ENCODE measurements at regions not wholly inside any gene's neighbourhood (a gene's known extent, or its start where the extent isn't known, plus 50 kb on each side); places are given as distances from the start of the nearest gene placed in this dataset.

DNA sequence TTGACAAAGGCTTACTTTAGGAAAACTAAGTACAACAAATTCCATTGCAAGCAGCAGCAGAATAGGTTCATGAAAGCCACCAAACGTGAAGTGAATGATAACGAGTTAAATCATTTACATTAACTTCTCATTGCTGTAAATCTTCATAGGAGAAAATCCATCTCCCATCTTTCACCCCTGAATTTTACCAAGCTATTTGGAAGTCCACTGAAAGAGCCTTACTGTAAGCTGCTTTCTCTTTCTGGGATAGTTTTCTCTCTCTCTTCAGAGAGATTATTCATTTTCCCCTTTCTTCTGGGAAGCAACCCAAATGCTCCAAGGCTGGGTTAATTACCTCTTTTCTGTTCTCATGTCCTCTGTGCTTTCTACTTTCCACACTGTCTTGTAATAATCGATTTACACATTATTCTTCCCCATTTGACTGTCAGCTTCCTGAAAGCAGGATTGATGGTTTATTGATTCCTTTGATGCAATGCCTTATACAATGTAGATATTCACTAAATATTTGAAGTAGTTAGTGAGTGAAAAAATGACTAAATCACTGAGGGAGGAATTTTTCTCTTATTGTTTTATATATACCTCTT, 914.3 kb upstream of the ARPP21 start:
- 97% methylated on average over 2 of the region's 3 CpGs for WGBS
- Histone ChIP-seq H3K36me3 (ENCODE audit: insufficient read depth, low read length) (no peaks in the 10 kb centered on the region), H3K27me3 (ENCODE audit: insufficient read depth, low read length) (no peaks in the 10 kb centered on the region), H3K4me3 (ENCODE audit: low read length) (no peak overlapping the region), H3K9ac (ENCODE audit: low read depth, low read length) (no peak overlapping the region), H3K27ac (ENCODE audit: low read depth, low read length) (no peak overlapping the region), H3K4me1 (ENCODE audit: insufficient read depth, low read length) (peaks cover 13% of the 10 kb centered on the region; the same call in 1 of the 2 replicates), H3K9me3 (ENCODE audit: insufficient read depth, low read depth, low read length) (no peaks in the 10 kb centered on the region)

- no peaks in the 10 kb centered on the region for H3K27me3 ChIP-seq (ENCODE audit: insufficient read depth, low read length)
- H3K9ac ChIP-seq (ENCODE audit: low read depth, low read length), result no peak overlapping the region
- no peak overlapping the region for H3K4me3 ChIP-seq (ENCODE audit: low read length)
- no peaks in the 10 kb centered on the region for H3K36me3 ChIP-seq (ENCODE audit: insufficient read depth, low read length)
- H3K9me3 ChIP-seq (ENCODE audit: insufficient read depth, low read depth, low read length), result peaks cover 8% of the 10 kb centered on the region
- no peak overlapping the region for H3K27ac ChIP-seq (ENCODE audit: low read depth, low read length)
- H3K4me1 ChIP-seq (ENCODE audit: insufficient read depth, low read length), result peaks cover 13% of the 10 kb centered on the region; the same call in 1 of the 2 replicates
- WGBS, result 86% methylated on average over 2 of the region's 2 CpGs
Observed at GRCh38 chr3:34725774-34726173, 913.6 kb upstream of the ARPP21 start.

DNA sequence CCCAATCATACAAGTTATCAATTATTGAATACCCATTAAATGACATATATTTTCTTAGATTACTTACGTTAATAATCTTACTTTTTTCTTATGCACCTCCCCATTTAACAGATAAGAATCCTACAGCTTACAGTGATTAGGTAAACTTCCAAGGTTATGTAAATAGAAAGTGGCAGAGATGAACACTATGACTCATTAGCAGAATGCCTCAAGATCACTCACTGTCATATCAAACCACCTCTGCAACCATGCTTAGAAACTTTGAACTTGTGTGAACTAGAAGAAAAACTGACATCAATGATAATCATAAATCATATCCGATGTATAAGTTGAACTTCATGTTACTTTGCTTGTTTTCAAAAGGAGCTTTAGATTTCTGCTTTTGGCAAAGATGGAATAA, 911.6 kb upstream of the ARPP21 start:
- Histone ChIP-seq H3K27me3 (ENCODE audit: insufficient read depth, low read length) (no peaks in the 10 kb centered on the region), H3K9ac (ENCODE audit: low read depth, low read length) (no peak overlapping the region), H3K4me3 (ENCODE audit: low read length) (no peak overlapping the region), H3K36me3 (ENCODE audit: insufficient read depth, low read length) (no peaks in the 10 kb centered on the region), H3K4me1 (ENCODE audit: insufficient read depth, low read length) (peaks cover 13% of the 10 kb centered on the region; the same call in 1 of the 2 replicates), H3K27ac (ENCODE audit: low read depth, low read length) (no peak overlapping the region), H3K9me3 (ENCODE audit: insufficient read depth, low read depth, low read length) (peaks cover 11% of the 10 kb centered on the region)
- no CpG with 5 or more reads among the region's 2 CpGs for WGBS

GRCh38 chr3:34742151-34742550, 897.2 kb upstream of the ARPP21 start:
- Histone ChIP-seq H3K9me3 (ENCODE audit: insufficient read depth, low read depth, low read length) (no peaks in the 10 kb centered on the region), H3K36me3 (ENCODE audit: insufficient read depth, low read length) (no peaks in the 10 kb centered on the region), H3K4me3 (ENCODE audit: low read length) (no peak overlapping the region), H3K27me3 (ENCODE audit: insufficient read depth, low read length) (no peaks in the 10 kb centered on the region), H3K9ac (ENCODE audit: low read depth, low read length) (no peak overlapping the region), H3K4me1 (ENCODE audit: insufficient read depth, low read length) (no peaks in the 10 kb centered on the region), H3K27ac (ENCODE audit: low read depth, low read length) (no peak overlapping the region)
- 93% methylated on average over 1 of the region's 1 CpG for WGBS

- no peak overlapping the region for H3K9ac ChIP-seq (ENCODE audit: low read depth, low read length)
- 86% methylated on average over 9 of the region's 9 CpGs for WGBS
- no peak overlapping the region for H3K27ac ChIP-seq (ENCODE audit: low read depth, low read length)
- H3K9me3 ChIP-seq (ENCODE audit: insufficient read depth, low read depth, low read length), result no peaks in the 10 kb centered on the region
- no peaks in the 10 kb centered on the region for H3K4me1 ChIP-seq (ENCODE audit: insufficient read depth, low read length)
- no peaks in the 10 kb centered on the region for H3K36me3 ChIP-seq (ENCODE audit: insufficient read depth, low read length)
- H3K4me3 ChIP-seq (ENCODE audit: low read length), result no peak overlapping the region
- H3K27me3 ChIP-seq (ENCODE audit: insufficient read depth, low read length), result no peaks in the 10 kb centered on the region; the same call in 1 of the 2 replicates
Observed at GRCh38 chr3:34758630-34759261, 880.6 kb upstream of the ARPP21 start.

- H3K27me3 ChIP-seq (ENCODE audit: insufficient read depth, low read length), result no peaks in the 10 kb centered on the region
- no peaks in the 10 kb centered on the region for H3K36me3 ChIP-seq (ENCODE audit: insufficient read depth, low read length)
- no peak overlapping the region for H3K4me3 ChIP-seq (ENCODE audit: low read length)
- H3K4me1 ChIP-seq (ENCODE audit: insufficient read depth, low read length), result 0 out of 2 replicates have a peak, but pooled peaks cover 4% of the 10 kb centered on the region
- no peak overlapping the region for H3K9ac ChIP-seq (ENCODE audit: low read depth, low read length)
- H3K27ac ChIP-seq (ENCODE audit: low read depth, low read length), result no peak overlapping the region
- H3K9me3 ChIP-seq (ENCODE audit: insufficient read depth, low read depth, low read length), result no peaks in the 10 kb centered on the region
- WGBS, result 77% methylated on average over 4 of the region's 4 CpGs
Observed at GRCh38 chr3:34777386-34777785, 861.9 kb upstream of the ARPP21 start.

DNA sequence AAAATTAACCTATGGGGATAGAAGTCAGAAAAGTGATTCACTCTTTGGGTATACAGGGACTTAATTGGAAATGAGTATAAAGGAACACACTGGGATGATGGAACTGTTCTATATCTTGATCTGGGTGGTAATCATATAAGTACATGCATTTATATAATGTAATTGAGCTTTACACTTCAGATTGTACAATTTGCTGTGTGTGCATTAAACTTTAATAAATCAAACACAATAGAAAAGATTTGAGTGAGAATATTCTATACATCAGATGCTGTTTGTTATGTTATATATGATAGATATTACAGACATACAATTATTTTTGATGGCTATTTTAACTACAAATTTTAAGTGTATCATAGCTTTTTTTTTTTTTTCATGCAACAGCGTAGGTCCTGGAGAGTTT, 860.2 kb upstream of the ARPP21 start:
- H3K36me3 ChIP-seq (ENCODE audit: insufficient read depth, low read length), result no peaks in the 10 kb centered on the region
- H3K9me3 ChIP-seq (ENCODE audit: insufficient read depth, low read depth, low read length), result no peaks in the 10 kb centered on the region
- H3K27ac ChIP-seq (ENCODE audit: low read depth, low read length), result no peak overlapping the region
- H3K4me3 ChIP-seq (ENCODE audit: low read length), result no peak overlapping the region
- 0 out of 2 replicates have a peak, but pooled peaks cover 4% of the 10 kb centered on the region for H3K4me1 ChIP-seq (ENCODE audit: insufficient read depth, low read length)
- no CpG with 5 or more reads among the region's 1 CpG for WGBS
- no peak overlapping the region for H3K9ac ChIP-seq (ENCODE audit: low read depth, low read length)
- H3K27me3 ChIP-seq (ENCODE audit: insufficient read depth, low read length), result no peaks in the 10 kb centered on the region

GRCh38 chr3:34780294-34780693, 859.0 kb upstream of the ARPP21 start:
- whole genome bisulfite sequencing, result 87% methylated on average over 5 of the region's 5 CpGs
- no peak overlapping the region for H3K27ac ChIP-seq (ENCODE audit: low read depth, low read length)
- no peak overlapping the region for H3K4me3 ChIP-seq (ENCODE audit: low read length)
- H3K9ac ChIP-seq (ENCODE audit: low read depth, low read length), result no peak overlapping the region
- no peaks in the 10 kb centered on the region for H3K36me3 ChIP-seq (ENCODE audit: insufficient read depth, low read length)
- H3K27me3 ChIP-seq (ENCODE audit: insufficient read depth, low read length), result no peaks in the 10 kb centered on the region
- H3K4me1 ChIP-seq (ENCODE audit: insufficient read depth, low read length), result 0 out of 2 replicates have a peak, but pooled peaks cover 4% of the 10 kb centered on the region
- H3K9me3 ChIP-seq (ENCODE audit: insufficient read depth, low read depth, low read length), result no peaks in the 10 kb centered on the region

DNA sequence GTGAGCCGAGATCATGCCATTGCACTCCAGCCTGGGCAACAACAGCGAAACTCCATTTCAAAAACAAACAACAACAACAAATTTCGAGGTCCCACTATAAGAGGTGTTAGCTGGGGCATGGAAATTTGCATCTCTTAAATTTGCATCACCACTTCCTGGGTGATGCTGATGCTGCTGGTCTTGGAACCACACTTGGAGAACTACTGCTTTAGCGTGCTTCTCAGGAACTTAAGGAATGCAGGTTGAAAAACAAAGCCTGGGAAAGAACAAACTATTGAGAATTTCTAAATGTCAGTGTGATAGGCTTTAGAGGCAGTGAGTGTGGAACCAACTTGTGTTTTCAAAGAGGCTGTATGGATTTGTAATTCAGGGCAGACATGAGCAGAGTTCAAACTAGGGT, 858.4 kb upstream of the ARPP21 start:
- no peaks in the 10 kb centered on the region for H3K27me3 ChIP-seq (ENCODE audit: insufficient read depth, low read length)
- H3K4me3 ChIP-seq (ENCODE audit: low read length), result no peak overlapping the region
- no peaks in the 10 kb centered on the region for H3K9me3 ChIP-seq (ENCODE audit: insufficient read depth, low read depth, low read length)
- H3K36me3 ChIP-seq (ENCODE audit: insufficient read depth, low read length), result no peaks in the 10 kb centered on the region
- H3K27ac ChIP-seq (ENCODE audit: low read depth, low read length), result no peak overlapping the region
- 0 out of 2 replicates have a peak, but pooled peaks cover 4% of the 10 kb centered on the region for H3K4me1 ChIP-seq (ENCODE audit: insufficient read depth, low read length)
- H3K9ac ChIP-seq (ENCODE audit: low read depth, low read length), result no peak overlapping the region
- 79% methylated on average over 4 of the region's 4 CpGs for WGBS

GRCh38 chr3:34782871-34783270, 856.5 kb upstream of the ARPP21 start:
- H3K4me3 ChIP-seq (ENCODE audit: low read length), result no peak overlapping the region
- H3K9ac ChIP-seq (ENCODE audit: low read depth, low read length), result no peak overlapping the region
- WGBS, result 77% methylated on average over 2 of the region's 2 CpGs

DNA sequence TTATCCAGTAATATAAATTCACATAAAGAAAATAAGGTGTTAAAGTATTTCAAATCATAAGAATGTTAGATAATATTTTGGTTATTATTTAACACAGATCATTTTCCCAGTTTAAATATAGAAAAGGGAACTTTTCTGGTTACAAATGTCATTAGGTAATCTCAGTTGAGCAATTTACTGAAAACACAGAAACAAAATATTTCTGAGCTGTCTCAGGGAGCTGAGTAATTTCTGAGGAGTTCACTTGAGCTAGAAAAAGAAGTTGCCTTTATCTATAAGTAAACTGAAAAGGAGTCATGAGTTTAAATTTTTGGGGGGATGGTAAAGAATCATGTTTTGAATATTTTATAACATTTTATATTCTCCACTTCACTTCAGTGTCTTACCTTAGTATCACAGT, 855.4 kb upstream of the ARPP21 start:
- Histone ChIP-seq H3K9ac (ENCODE audit: low read depth, low read length) (no peak overlapping the region), H3K27me3 (ENCODE audit: insufficient read depth, low read length) (no peaks in the 10 kb centered on the region), H3K27ac (ENCODE audit: low read depth, low read length) (no peak overlapping the region), H3K9me3 (ENCODE audit: insufficient read depth, low read depth, low read length) (no peaks in the 10 kb centered on the region), H3K4me1 (ENCODE audit: insufficient read depth, low read length) (0 out of 2 replicates have a peak, but pooled peaks cover 4% of the 10 kb centered on the region), H3K36me3 (ENCODE audit: insufficient read depth, low read length) (no peaks in the 10 kb centered on the region), H3K4me3 (ENCODE audit: low read length) (no peak overlapping the region)

More at GRCh38 chr3:34782871-34783270, 856.5 kb upstream of the ARPP21 start:
- no peaks in the 10 kb centered on the region for H3K27me3 ChIP-seq (ENCODE audit: insufficient read depth, low read length)
- H3K36me3 ChIP-seq (ENCODE audit: insufficient read depth, low read length), result no peaks in the 10 kb centered on the region
- H3K27ac ChIP-seq (ENCODE audit: low read depth, low read length), result no peak overlapping the region
- H3K9me3 ChIP-seq (ENCODE audit: insufficient read depth, low read depth, low read length), result no peaks in the 10 kb centered on the region
- 0 out of 2 replicates have a peak, but pooled peaks cover 4% of the 10 kb centered on the region for H3K4me1 ChIP-seq (ENCODE audit: insufficient read depth, low read length)

Data from HUES64 (cell line).